ENCODE measurements at regions not wholly inside any gene's neighbourhood (a gene's known extent, or its start where the extent isn't known, plus 50 kb on each side); places are given as distances from the start of the nearest gene placed in this dataset.

GRCh38 chr16:74169687-74170376 is 126.8 kb upstream of the PSMD7 start:
- DNase-seq = no peak

GRCh38 chr16:74169066-74169465 is 127.5 kb upstream of the PSMD7 start:
- no peak for DNase-seq

GRCh38 chr16:74168445-74168844 is 128.2 kb upstream of the PSMD7 start:
- DNase-seq = no peak

- DNase-seq = no peak
Measured at GRCh38 chr16:74166456-74166855, 130.2 kb upstream of the PSMD7 start.

- DNase-seq = no peak
Measured at GRCh38 chr16:74165566-74166080, 131.0 kb upstream of the PSMD7 start.

- DNase-seq = no peak
Measured at GRCh38 chr16:74160759-74161158, 135.9 kb upstream of the PSMD7 start.

- DNase-seq = no peak
Measured at GRCh38 chr16:74153773-74154172, 142.8 kb upstream of the PSMD7 start.

- no peak for DNase-seq
Measured at GRCh38 chr16:74146643-74147042, 150.0 kb upstream of the PSMD7 start.

GRCh38 chr16:74143171-74143570 is 153.4 kb upstream of the PSMD7 start:
- DNase-seq = no peak

- DNase-seq = no peak
Measured at GRCh38 chr16:74141015-74141414, 155.6 kb upstream of the PSMD7 start.

- DNase-seq = no peak
Measured at GRCh38 chr16:74140557-74140956, 156.1 kb upstream of the PSMD7 start.

GRCh38 chr16:74123826-74124225 is 172.8 kb upstream of the PSMD7 start:
- DNase-seq = no peak

- DNase-seq = no peak
Measured at GRCh38 chr16:74123195-74123594, 173.4 kb upstream of the PSMD7 start.

- DNase-seq = no peak
Measured at GRCh38 chr16:74117798-74118197, 178.8 kb upstream of the PSMD7 start.

GRCh38 chr16:74113545-74113944 is 183.1 kb upstream of the PSMD7 start:
- no peak for DNase-seq

- no peak for DNase-seq
Measured at GRCh38 chr16:74111456-74111982, 185.1 kb upstream of the PSMD7 start.

- DNase-seq = peak; percentile 49
Measured at GRCh38 chr16:74107795-74108610, 188.6 kb upstream of the PSMD7 start.

GRCh38 chr16:74104022-74104421 is 192.6 kb upstream of the PSMD7 start:
- no peak for DNase-seq

GRCh38 chr16:74101379-74102137 is 195.1 kb upstream of the PSMD7 start:
- DNase-seq = no peak

GRCh38 chr16:74100395-74101326 is 196.0 kb upstream of the PSMD7 start:
- DNase-seq = no peak

- DNase-seq = no peak
Measured at GRCh38 chr16:74099530-74099929, 197.1 kb upstream of the PSMD7 start.

GRCh38 chr16:74094962-74095361 is 201.7 kb upstream of the PSMD7 start:
- DNase-seq = no peak

Data from activated CD4-positive, alpha-beta T cell treated with anti-CD3 and anti-CD28 coated beads, Interleukin-2, amount 50 U/mL, for 16 hours (primary cell).